HG03097 (cell line): ENCODE measurements at regions not wholly inside any gene's neighbourhood (a gene's known extent, or its start where the extent isn't known, plus 50 kb on each side); places are given as distances from the start of the nearest gene placed in this dataset.

Experiments used
- ATAC-seq: cut with Tn5 transposase; IDR thresholded peaks from one replicate; pipeline ENCODE4 v1.9.1; 2021; ENCODE audit not compliant: unreplicated experiment, low FRiP score

DNA sequence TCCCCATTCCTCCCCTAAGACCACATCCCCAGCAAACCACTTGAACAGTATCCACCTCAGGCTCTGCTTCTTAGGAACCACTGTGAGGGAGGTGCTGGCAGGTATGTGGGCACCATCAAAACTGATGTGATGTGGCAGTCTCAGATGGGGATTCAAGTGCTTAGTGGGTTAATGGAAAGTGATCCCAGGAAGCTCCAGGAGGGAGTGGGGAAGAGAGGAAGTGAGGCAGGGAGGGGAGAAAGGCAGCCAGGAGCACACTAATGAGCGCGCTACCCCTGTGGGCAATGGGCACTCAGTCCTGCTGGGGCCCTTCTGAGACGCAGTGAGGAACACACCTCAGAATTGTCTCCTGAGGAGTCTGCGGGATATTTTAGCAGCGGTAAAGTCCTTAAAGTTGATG, 263.1 kb upstream of the MOCS1 start:
- no peak for ATAC-seq

DNA sequence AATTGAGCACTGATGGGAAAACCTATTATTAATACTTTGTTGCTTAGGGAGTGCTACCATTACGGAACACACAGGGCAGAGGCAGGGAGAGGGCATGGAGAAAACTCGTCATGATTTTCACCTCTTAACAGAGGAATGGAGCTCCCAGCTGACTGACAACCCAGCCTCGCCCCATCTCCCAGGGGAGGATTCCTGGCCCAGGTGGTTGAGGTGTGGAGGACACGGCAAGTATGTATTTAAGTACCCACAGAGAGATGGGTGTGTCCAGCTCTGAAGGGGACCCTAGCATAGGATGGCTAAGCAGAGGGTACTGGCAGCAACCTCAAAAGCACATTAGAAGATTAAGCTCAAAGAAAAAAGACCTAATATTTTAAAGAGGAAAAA, 261.9 kb upstream of the MOCS1 start:
- no peak for ATAC-seq

DNA sequence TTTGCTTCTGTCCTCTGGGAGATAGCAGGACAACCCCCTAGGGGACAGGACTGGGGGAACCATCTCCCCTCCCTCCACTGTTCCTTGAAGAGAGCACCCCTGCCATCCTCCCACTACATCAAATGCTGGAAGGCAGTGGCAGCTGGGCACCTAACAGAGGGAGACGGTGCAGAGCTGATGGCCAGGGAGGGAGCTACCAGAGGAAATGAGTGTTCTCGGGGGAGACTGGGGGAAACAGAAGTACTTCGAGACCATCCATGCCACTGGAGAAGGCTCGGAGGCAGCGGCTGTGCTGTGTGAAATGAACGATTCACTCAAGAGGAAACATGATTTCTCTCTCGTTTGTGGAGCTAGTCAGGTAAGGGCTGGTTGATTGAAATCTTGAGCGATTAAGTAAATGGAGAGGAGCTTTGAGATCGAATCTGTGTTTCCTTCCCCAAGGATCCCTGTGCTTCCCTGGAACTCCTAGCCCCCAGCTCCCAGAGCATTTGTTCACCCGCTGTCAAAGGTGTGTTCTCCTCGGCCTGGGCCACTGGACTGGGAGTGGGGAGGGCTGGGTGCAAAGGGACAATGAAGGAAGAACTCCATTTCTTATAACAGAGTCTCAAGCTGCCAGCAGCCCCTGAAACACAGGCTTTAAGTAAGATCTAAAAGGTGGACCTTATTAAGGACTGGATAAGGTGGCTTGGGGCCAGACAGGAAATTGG, 261.3 kb upstream of the MOCS1 start:
- no peak for ATAC-seq

DNA sequence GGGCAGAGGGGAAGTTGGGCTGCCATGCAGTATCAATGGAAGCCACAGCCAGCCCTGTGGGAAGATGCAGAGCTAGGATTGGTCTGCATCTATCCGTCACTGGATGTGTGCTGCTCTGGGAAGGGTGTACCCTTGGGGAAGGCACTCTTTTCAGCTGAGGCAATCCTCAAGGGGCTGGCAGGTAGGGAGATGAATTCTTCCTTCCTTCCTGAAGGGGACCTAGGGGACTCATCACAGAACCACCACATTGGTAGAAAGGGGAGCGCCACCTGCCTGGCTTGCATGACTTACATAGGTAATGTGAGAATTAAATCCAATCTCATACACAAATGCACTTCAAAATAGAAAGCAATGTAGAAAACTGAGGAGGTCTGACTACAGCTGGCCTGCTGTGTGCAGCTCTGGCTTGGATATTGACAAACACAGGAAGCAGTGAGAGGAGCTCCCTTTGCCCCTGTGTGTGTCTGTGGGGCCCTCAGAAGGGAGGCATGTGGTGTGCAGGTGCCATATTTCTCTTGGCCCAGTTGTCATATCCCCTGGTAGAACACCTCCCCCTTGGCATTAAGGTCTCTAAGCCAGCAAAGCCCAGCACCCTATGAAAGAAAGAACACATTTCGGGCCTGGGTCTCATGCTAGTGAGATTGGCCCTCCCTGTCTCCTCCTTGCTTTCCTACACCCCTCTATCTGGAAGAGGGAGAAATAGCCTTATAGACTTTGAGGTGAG, 260.3 kb upstream of the MOCS1 start:
- ATAC-seq = no peak

DNA sequence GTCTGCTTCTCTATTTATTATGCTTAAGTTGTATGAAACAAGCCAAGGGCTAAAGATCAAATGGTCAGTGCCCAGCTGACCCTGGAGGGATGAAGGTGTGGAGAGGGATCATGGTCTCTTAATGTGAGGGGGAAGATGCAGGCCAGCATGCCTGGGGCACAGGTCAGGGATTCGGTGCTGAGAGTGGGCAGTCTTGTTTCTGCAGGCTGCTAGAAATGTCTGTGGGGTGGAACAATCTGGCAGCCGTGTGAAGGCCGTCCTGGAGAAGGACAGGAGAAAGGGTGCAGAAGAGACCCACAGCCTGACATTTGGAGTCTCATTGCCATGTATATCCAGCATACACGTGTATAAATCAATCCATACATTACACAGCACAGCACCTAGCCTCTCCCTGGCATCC, 258.3 kb upstream of the MOCS1 start:
- no peak for ATAC-seq

DNA sequence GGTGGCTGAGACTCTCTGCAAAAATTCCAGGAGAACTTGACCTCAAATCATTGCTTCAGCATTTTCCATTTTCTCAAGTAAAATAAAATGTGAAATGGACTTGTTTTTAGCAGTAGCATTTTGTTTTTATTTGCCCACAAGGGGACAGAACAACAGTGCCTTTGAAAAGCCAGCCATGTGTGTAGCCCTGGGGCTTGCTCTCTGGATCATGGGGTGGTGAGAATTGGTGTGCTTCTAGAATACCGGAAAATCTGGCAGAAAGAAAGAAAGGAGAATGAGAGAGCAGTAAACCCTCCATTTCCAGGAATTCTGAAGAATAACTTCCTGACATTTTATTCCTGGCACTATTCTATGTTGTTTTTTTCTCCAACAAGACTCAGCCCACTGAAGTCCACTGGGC, 254.7 kb upstream of the MOCS1 start:
- ATAC-seq = no peak

DNA sequence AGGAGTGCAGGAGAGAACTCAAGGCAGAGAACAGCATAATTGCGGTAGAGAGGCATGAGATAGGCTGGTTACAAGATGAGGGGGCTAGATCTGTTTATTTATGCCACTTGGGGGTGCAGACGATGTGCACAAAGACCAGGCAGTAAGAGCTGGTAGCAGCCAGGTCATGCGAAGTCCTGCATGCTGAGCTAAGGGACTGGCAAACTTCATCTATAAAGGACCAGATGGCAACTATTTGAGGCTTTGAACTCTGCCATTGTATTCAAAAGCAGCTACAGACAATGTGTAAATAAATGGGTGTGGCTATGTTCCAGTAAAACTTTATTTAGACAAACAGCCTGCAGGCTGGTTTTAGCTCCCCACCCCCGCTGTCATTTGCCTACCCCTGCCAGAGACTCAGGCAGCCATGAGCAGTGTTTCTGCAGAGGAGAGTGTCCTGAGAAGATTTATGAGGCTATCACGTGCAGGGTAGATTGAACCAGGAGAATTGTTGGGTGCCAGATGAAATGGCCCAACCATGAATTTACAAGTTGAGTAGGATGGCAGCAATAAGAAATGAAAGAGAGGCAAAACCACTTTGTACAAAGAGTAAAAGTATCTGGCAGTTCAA, 253.4 kb upstream of the MOCS1 start:
- no peak for ATAC-seq

DNA sequence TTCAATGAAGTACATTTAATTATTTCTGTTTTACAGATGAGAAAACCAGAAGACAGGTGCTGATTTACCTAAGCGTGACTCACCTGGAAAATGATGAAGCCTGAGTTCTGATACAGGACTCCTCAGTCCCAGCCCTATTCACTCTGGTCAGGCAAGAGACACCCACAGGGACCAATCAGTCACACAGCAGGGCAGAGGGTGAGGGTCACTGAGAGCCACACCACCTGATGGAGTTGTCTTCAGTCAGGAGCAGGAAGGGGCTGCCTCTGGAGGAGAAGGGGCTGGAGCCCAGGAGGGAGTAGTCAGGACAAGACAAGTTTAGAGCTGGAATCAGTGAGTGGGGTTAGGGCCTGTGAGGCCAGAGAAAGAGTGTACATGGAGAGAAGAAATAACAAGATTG, 251.2 kb upstream of the MOCS1 start:
- ATAC-seq = no peak

DNA sequence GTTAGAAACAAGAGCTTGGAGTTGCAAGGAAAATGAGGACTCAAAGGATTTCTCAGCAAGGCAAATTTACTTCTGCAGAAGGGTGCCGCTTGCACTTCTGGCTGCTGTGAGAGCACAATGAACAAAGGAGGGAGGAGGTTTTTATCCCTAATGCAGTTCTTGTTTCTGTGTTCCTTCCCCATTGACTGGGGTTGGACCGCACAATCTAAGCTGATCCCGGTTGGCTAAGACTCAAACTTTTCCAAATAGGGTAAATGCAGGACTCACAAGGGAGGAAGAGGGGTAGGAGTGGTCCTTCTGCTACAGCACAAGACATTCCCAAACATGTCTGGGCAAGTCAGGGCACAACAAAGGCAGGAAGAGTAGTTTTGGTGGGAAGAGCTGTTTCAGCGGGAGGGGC, 249.6 kb upstream of the MOCS1 start:
- ATAC-seq = no peak

DNA sequence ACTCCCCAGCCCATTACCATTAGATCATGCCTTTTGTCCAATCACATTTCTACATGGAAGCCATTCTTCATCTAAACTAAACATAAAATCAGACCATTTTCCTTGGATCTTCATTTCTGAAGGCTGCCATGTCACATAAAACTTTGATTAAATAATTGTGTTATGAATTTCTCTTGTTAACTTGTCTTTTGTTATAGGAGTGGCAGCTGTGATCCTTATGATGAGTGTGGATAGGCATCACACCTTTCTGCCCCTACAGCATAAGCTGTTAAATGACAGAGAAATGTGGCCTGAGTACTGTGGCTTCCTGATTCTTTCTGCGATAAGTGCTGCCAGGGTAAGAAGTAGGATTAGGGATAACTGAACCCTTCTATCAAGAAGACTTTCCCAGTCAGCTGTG, 247.1 kb upstream of the MOCS1 start:
- ATAC-seq = no peak

DNA sequence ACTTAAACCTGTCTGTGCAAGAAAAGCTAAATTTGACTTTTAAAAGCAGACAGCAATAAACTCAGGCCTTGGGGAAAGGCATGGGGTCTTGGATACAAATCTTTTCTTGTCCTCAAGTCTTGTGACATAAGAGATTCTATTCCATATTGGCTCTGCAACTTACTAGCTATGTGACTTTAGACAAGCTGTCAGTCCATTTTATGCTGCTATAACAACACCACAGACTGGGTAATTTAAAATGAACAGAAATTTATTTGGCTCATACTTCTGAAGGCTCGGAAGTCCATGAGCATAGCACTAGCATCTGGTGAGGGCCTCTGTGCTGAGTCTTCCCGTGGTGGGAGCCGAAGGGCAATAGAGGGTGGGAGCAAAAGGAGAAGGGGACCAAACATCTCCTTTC, 246.0 kb upstream of the MOCS1 start:
- no peak for ATAC-seq

DNA sequence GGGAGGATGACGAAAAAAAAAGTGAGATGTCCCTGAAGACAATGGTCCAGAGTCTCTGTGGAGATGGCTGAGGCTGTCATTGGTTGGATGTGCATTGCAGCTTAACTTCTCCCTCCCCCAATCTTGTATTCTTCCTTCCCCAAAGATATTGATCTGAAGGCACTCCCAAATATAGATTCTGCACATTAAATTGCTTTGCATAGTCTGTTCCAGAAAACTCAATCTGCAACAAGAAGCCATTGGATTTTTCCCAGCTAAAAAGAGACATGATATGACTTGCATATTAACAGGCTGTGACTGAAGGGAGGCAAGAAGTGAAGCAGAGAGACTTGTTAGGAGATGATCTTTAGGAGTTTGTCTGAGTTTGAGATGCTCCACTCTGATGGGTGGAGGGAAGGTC, 245.2 kb upstream of the MOCS1 start:
- ATAC-seq = no peak

DNA sequence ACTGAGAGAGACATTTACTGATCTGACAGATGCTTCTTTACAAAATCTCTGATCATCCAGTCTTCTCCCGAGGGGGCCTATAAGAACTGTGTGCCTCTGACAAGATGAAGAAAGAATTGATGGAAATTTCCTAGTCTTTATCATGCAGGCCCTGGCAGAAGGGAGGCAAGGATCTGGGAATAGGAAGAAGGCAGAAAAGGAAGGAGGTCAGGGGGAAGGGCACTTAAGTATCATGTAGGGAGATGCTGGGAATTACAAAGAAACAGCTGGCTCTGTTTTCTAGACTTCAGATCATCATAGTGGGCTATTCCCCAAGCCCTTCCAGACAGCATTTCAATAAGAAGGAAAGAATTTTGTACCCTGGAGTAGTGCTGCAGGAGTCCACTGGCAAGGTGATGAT, 243.3 kb upstream of the MOCS1 start:
- ATAC-seq = no peak

DNA sequence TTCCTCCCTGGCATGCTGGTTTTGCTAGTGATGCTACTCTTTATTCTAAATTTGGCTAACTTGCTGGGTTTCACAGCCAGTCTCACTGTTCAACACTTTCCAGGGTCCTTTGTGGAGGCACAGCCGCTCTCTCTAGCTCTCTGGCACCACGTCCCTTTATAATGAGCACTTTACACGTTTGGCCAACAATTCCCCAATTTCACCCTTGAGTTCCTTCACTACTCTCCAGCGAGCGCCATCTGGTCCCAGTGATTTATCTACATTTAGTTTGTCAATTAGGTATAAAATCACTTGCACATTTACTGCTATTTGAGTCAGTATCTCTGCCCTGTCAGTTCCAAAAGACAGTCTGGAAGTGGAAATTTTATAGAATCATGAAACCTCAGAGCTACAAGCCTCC, 241.9 kb upstream of the MOCS1 start:
- ATAC-seq = no peak

DNA sequence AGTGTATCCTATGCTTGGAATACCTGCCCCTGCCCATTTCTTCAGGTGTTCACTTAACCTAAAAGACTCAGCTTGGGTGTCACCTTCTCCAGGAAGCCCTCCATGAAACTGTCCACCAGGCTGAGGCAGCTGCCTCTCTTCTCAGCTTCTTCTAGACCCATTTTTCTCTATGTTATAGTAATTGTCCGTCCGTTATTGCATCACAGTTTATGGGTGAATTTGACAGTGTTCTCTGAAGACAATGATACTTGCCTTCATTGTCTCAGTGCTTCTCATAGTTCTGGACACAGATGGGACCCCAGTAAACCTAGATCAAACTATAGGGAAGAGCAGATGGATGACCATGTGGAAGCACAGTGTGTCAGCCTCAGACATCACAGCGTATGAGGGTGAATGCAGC, 238.0 kb upstream of the MOCS1 start:
- ATAC-seq = no peak

DNA sequence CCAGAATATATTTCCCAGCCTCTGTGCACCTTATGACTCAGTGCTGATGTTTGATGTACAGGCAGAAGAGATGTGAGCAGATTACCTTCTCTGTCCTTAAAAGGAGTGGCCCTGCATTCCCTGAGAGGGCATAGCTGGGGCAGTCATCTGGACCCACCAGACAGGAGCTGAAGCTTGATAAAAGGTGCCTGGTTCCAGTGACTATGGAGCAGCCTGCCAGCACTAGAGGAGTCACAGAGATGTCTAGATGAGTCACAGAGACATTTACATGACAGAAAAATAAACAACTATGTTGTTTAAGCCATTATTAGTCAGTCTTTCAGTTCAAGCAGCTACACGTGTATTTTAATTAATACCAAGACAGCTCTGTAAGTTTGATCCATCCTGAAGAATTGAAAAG, 237.1 kb upstream of the MOCS1 start:
- no peak for ATAC-seq

DNA sequence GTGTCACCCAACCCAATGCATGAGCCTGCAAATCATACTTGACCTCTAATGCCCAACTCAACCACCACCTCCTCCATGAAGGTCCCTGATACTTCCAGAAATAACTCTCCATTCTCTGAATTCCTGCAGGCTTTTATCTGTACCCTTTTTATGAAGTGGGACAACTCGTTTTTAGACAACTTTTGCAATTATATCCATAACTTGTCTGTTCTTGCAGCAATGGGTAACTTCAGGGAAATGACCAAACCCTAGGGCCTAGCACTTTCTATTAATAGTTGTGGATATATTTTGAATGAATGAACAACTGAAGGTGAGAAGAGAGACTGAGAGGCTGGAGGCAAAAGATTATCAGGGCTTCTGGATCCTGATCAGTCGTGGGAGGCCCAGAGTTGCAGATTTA, 236.6 kb upstream of the MOCS1 start:
- ATAC-seq = no peak

DNA sequence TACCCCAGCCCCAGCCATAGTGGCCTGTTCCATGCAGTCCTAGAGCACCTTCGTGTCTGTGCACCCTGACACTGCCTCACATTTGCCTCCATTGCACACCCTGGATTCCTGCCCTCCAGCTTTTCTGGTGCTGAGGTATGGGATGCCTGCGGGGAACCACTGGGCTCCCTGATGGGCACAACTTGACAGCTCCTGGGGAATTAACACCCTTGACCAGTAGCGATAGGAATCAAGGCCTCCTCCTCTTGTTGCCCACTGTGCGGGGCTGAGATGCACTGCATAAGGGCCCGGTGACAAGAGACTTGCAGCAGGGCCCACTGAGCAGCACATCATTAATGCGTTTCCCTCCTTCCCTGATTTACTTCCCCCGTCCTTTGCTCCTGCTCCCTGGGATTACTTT, 235.6 kb upstream of the MOCS1 start:
- ATAC-seq = no peak

DNA sequence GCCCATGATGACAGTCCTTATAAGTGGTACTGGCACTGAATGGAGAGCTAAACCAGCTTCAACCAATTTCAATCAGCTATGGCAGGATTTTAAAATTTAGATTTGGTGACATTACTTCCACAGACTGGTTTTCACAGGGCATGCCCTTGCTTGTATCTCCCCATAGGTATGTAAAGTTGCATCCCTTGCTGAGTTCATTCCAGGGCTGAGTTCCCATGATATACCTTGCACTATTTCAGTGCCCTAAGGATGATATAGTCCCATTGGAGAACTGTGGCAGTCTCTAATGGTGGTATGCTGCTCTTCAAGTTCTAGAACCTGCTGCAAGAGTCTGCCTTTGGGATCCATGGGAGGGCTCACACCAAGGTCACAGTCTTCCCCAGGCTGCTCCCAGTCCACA, 232.7 kb upstream of the MOCS1 start:
- no peak for ATAC-seq

DNA sequence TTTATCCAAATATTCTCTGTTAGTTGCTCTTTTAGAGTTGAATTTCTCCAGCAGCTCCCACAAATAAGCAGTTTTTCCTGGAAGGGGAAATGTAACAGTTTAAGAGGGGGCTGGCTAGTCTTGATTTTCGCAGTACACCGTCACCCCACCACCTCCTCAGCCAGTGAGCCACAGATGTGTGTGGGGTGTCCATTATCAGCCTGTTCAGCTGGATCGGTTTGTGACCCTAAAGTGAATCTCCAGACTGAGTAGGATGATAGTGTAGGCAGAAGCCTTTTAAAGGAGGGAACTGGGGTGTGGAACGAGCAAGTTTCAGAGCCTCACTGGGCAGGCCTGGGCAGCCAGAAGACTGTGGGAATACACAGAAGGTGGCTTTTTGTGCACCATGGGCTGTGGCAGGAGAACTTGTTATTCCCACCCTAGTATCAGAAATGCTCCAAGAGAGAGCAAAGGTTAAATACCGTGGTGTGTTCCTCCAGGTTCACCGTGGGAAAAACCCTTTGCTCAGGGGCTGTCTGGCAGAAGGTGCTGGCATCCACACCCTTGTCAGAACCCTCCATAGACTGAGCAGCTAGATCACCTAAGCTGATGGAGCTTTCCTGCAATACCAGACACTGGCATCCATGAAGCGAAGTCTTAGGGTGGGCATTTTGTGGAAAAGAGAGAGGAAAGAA, 230.9 kb upstream of the MOCS1 start:
- no peak for ATAC-seq

DNA sequence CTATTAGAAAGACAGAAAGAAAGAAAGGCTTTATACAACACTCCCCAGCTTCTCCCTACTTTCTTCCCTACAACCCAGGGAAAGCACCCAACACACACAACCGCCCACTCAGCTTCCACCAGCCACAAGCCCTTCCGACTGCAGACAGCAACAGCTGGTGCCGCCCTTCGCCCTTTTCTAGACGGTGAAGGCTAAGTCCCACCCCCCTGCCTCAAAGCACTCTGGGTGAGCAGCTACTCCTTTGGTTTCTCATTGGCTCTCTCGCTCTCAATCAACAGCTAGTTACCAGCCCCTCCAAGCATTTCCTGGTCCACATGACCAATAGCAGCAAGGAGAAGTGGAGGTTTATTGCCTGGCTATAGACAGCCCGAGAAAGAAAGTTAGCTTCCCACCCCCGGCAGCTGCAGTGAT, 230.1 kb upstream of the MOCS1 start:
- ATAC-seq = no peak

DNA sequence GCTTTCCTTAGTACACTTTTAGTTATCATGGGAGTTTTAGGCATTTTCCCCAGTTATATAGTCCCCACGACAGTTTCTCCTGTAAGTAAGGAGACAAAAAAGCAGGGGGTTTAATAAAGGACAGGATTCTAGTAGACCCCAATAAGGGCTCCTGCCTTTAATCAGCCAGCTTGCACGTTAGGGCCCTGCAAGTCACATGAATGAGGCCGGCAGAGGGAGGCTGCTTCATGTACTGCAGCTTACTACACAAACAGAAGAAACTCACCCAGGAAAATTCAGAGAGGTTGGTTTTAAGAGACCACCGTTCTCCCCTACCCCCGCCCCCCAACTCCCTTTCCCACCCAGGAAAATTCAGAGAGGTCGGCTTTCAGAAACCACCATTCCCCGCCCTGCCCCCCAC, 229.7 kb upstream of the MOCS1 start:
- ATAC-seq = no peak
